HT-29 (cell line): ENCODE measurements at regions not wholly inside any gene's neighbourhood (a gene's known extent, or its start where the extent isn't known, plus 50 kb on each side); places are given as distances from the start of the nearest gene placed in this dataset.
"Not testable (repeated sequence)": the region's sequence is repeated elsewhere in the genome, so short reads cannot be mapped to it uniquely, and the experiment has no call there.

Source experiments
- DNase-seq: peaks from one replicate; pipeline ENCODE4 v3.0.0-alpha.2; 2015; ENCODE audit warnings: low spot score

GRCh38 chr16:63157818-63158217 lies 1121.6 kb upstream of the CDH8 start:
- no peak for DNase-seq

GRCh38 chr16:63146251-63146650 lies 1110.0 kb upstream of the CDH8 start:
- no peak for DNase-seq

DNA sequence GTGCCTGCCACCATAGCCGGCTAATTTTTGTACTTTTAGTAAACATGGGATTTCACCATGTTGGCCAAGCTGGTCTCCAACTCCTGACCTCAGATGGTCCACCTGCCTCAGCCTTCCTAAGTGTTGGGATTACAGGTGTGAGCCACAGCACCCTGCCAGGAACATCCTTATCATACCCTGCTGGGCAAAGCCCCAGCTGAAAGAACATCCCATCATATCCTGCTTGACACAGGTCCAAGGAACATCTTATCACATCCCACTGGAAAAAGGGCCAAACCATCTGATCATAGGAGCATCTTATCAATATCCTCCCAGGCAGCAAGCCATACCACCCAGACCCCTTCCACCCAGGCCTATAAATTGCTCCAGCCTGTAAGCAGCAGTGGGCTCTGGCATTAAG lies 1109.2 kb upstream of the CDH8 start:
- no peak for DNase-seq

GRCh38 chr16:63135069-63135468 lies 1098.8 kb upstream of the CDH8 start:
- DNase-seq: no peak

DNA sequence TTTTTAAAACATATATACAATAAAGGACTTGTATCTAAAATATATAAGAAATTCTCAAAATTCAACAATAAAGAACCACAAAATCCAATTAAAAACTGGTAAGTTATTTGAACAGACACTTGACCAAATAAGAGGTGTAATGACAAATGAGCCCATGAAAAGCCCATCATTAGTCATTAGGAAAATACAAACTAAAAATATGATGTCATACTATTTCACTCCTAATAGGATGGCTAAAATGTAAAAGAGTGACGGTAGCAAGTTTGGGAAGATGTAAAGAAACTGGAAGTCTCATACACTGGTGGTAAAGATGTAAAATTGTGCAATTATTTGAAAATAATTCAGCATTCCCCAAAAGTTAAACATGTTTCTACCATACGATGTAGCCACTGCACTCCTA lies 1095.3 kb upstream of the CDH8 start:
- no peak for DNase-seq

DNA sequence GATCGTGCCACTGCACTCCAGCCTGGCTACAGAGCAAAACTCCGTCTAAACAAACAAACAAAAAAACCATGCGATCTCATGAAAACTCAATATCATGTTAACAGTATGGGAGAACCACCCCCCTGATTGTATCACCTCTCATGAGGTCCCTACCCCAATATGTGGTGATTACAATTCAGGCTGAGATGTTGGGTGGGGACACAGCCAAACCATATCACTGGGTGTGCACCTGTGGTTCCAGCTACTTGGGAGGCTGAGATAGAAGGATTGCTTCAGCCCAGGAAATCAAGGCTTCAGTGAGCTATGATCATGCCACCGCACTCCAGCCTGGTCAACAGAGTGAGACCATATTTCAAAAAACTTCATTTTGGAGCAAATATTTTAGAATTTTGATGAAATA lies 1094.7 kb upstream of the CDH8 start:
- no peak for DNase-seq

DNA sequence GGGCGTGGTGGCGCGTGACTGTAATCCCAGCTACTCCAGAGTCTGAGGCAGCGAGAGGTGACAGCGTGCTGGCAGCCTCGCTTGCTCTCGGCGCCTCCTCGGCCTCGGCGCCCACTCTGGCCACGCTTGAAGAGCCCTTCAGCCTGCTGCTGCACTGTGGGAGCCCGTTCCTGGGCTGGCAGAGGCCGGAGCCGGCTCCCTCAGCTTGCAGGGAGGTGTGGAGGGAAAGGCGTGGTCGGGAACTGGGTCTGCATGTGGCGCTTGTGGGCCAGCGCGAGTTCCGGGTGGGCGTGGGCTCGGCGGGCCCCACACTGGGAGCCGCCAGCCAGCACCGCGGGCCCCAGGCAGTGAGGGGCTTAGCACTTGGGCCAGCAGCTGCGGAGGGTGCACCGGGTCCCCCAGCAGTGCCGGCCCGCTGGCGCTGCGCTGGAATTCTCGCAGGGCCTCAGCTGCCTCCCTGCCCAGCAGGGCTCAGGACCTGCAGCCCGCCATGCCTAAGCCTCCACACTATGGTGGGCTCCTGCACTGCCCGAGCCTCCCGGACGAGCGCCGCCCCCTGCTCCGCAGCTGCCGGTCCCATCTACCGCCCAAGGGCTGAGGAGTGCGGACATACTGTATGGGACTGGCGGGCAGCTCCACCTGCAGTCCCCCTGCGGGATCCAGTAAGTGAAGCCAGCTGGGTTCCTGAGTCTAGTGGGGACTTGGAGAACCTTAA lies 1093.3 kb upstream of the CDH8 start:
- DNase-seq: no peak

DNA sequence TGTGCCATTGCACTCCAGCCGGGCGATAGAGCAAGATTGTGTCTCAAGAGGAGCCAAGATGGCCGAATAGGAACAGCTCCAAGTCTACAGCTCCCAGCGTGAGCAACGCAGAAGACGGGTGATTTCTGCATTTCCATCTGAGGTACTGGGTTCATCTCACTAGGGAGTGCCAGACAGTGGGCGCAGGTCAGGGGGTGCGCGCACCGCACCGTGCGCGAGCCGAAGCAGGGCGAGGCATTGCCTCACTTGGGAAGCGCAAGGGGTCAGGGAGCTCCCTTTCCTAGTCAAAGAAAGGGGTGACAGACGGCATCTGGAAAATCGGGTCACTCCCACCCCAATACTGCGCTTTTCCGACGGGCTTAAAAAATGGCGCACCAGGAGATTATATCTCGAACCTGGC lies 1083.7 kb upstream of the CDH8 start:
- not testable (repeated sequence) for DNase-seq

GRCh38 chr16:63100082-63100481 lies 1063.8 kb upstream of the CDH8 start:
- DNase-seq: no peak

- DNase-seq: no peak
These were observed 1060.6 kb upstream of the CDH8 start for GRCh38 chr16:63096857-63097256.

- no peak for DNase-seq
These were observed 1056.5 kb upstream of the CDH8 start for GRCh38 chr16:63092736-63093135.

GRCh38 chr16:63082101-63082500 lies 1045.9 kb upstream of the CDH8 start:
- no peak for DNase-seq

DNA sequence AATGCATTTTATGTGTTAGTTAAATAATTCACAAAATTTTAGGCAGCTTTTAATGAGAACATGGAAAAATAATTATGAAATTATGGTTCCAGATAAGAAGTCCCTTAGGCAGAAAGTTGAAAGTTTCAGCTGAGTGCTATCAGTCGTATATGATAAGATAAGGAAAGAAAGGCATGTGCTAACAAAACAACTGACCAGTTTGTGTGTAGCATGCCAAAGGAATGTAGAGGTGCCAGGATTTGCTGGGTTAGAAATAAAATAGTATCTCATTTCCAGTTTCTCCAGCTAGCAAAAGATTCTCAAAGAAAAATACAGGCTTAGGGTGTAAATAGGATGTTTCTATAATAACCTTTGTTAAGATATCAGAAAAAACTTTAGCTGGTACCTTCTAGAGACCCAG lies 1044.5 kb upstream of the CDH8 start:
- DNase-seq: no peak

DNA sequence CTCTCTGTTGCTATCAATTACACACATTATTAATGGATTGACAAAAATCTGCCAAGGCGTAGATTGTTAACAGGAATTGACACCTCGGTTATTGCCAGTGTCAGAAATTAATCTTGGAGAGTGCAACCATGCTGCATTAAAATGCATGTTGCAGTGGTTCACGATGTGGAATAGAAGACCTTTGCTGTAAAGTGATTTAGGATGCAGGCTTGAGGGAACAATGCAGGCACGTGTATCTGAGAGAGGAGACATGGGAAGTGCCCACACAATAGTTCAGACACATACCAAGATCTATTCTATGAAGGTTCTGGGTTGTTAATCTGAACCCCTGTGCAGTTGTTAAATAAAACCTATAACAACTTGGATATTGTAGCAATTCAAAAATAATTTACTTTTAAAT lies 1032.8 kb upstream of the CDH8 start:
- DNase-seq: no peak

- DNase-seq: no peak
These were observed 1030.9 kb upstream of the CDH8 start for GRCh38 chr16:63067141-63067540.

GRCh38 chr16:63066552-63066951 lies 1030.3 kb upstream of the CDH8 start:
- DNase-seq: no peak

GRCh38 chr16:63061319-63061718 lies 1025.1 kb upstream of the CDH8 start:
- DNase-seq: no peak

GRCh38 chr16:63059676-63060075 lies 1023.4 kb upstream of the CDH8 start:
- no peak for DNase-seq

GRCh38 chr16:63057341-63057740 lies 1021.1 kb upstream of the CDH8 start:
- no peak for DNase-seq

- no peak for DNase-seq
These were observed 1014.2 kb upstream of the CDH8 start for GRCh38 chr16:63050391-63050790.

DNA sequence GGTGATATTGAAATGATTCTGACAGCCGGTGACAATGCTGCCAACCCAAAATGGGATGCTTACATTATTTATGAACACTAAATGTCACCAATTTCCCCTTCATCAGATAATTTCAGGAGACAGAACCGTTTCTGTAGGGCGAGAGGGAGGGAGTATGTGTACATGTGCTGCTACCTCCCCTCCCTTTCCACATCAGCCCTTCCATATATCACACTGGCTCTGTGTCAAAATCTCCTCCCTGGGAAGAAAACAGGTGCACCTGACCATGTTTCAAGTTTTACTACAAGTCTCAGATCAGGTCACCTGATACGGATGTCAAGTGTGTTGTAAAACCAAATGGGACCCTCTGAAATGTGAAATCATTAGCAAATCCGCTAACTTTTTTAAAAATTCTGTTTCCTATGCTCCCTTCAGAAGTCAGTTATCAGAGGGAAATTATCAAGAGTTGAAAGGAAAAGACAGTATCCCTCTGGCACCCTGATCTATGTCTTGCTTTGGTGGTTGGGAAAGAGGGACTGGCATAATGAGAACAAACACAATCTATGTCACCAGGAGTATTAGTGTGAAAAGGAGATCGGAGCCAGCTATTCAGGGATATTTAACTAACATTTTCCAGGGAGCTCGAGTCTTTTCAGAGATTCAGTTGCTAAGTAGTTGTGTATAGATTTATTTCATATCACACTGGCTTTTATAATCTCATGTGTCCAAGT lies 1002.3 kb upstream of the CDH8 start:
- no peak for DNase-seq

GRCh38 chr16:63037761-63038396 lies 1001.6 kb upstream of the CDH8 start:
- DNase-seq: no peak
